ENCODE measurements at regions not wholly inside any gene's neighbourhood (a gene's known extent, or its start where the extent isn't known, plus 50 kb on each side); places are given as distances from the start of the nearest gene placed in this dataset.

- in situ Hi-C loops (cut with MboI; ENCODE audit: low sequenced_read_pairs) = no loop called here
Observed at GRCh38 chr11:32039149-32039548, 51.7 kb upstream of the RCN1 start.

- in situ Hi-C loops (cut with MboI; ENCODE audit: low sequenced_read_pairs) = no loop called here
Observed at GRCh38 chr11:32034680-32035079, 56.2 kb upstream of the RCN1 start.

DNA sequence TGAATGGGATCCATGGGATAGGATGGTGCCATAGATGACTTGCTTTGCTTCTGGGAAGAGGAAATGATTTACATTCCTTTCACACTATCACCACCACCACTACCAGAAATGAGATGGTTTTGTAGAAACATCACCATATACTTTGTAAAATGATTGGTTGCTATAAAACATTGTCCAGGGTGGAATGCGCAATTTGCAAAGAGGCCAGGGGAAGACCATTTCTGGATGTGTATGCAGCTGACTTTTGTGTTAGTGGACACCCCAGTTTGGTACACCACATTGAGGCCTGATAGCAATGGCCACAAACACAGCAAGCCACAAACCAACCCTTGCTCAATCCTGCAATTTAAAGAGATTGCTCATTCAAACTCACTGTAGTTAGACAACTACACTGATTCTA, 56.7 kb upstream of the RCN1 start:
- in situ Hi-C loops (cut with MboI; ENCODE audit: low sequenced_read_pairs) = no loop called here

DNA sequence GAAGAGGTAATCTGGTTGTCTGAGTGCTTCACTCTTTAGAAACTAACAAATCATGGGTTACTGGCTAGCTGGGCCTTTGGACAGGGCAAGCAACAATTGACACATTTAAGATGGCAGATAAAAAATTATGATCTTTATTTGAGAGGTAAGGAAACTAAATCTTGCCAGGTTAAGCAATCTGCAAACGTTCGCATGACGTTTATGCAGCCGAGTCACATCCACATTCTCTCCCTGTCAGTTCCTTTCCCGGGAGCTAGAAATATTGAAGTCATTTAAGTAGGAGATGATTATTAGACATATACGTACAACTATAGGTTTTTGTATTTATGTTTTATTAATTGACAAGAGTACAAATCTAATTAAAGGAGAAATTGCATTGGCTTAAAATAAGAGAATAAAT, 57.4 kb upstream of the RCN1 start:
- in situ Hi-C loops (cut with MboI; ENCODE audit: low sequenced_read_pairs) = no loop called here

DNA sequence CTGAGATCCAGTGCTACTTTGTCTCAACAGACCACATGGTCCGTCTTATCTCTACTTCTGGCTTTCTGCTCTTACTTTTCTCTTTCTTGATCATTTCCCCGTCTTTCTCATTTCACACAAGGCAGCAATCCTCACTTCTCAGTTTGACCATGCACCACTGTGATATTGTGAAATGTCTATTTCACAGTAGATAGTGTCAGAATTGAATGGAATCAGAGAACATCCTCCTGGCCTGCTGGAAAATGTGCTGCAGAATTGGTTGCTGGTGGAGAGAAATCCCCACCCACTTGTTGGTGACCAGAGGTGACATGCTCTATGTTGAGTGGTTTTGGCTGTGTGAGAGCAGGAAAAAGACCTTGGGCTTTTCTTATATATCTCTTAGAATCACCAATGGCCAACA, 57.8 kb upstream of the RCN1 start:
- in situ Hi-C loops (cut with MboI; ENCODE audit: low sequenced_read_pairs) = no loop called here

DNA sequence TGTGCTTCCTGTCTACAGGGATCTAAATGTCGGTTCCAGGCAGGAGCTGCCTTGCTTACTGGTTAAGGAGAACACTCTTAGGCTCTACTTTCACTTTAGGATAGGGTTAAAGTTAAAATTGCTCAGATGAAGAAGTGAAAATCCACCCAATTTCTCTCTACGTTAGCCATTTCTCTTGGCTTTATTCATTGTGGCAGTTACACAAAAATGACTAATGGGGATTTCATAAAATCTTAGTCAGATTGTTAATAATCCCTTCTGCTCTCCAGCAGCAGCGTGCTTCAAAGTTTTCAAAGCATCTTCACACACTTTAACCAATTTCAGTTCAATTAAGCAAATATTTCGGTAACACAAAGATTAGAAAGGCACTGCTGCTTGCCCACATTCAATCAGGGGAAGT, 58.4 kb upstream of the RCN1 start:
- in situ Hi-C loops (cut with MboI; ENCODE audit: low sequenced_read_pairs) = no loop called here

GRCh38 chr11:32032052-32032451, 58.8 kb upstream of the RCN1 start:
- in situ Hi-C loops (cut with MboI; ENCODE audit: low sequenced_read_pairs) = no loop called here

DNA sequence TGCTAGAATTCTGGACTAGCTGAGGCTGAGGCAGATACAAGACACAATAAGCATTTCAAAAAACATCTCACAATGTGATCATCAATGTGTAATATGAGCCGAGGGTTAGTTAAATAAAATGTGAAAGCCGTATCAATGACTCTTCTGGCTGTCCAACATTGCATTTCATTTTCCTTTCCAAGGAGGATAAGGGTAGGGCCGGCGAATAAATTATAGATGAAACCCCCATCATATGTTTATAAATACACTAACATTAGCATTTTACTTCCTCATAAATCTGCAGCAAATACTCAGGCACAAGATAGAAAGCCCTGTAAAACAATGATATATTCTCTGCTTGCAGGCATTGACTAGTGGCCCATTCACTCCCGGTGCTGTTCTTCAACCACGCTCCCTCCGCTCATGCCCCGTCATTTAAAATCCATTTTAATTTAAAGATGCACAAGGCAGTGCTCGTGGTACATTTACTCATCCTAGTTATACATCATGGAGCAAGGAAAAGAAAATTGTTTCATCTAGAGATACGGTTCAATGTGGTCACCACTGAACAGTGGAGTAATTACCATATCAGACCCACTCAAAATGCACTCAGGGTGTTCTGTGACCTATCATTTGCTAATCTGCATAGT, 59.9 kb upstream of the RCN1 start:
- in situ Hi-C loops (cut with MboI; ENCODE audit: low sequenced_read_pairs) = no loop called here

- in situ Hi-C loops (cut with MboI; ENCODE audit: low sequenced_read_pairs) = no loop called here
Observed at GRCh38 chr11:32029721-32030120, 61.2 kb upstream of the RCN1 start.

- in situ Hi-C loops (cut with MboI; ENCODE audit: low sequenced_read_pairs) = no loop called here
Observed at GRCh38 chr11:32028201-32028600, 62.7 kb upstream of the RCN1 start.

DNA sequence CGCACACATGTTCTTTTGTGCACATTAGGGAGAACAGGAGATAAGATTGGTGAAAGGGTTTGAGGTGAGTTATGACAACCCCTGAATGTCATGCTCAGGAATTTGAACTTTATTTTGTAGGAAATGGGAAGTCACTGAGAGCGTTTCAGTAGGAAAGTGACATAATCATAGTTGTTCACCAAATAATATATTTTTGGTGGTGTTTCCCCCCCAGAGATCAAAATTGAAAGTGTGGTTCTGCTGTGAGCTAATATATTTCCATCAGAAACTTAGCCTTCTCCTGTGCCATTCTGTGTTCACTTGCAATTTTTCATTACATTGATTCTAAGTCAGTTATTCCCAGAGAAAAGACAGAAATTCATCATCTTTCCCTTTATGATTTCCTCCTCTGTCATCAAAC, 64.1 kb upstream of the RCN1 start:
- in situ Hi-C loops (cut with MboI; ENCODE audit: low sequenced_read_pairs) = no loop called here

DNA sequence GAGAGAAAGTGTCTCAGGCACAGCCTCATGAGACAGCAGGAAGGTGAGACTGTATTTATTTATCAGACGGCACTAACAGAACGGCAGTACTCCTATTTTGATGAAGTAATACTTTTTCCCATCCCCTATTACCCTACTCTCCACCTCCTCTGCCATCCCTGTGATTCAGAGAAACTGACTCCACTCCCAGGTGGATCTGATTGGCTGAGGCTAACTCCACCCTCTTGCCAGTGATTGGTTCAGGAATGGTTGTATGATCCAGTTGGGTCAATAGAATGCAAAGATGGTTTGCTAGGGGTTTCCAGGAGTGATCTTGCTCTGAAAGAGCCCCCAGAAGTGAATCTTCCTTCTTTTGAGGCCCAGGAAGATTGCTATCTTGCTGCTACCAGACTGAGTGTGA, 65.9 kb upstream of the RCN1 start:
- in situ Hi-C loops (cut with MboI; ENCODE audit: low sequenced_read_pairs) = no loop called here

- in situ Hi-C loops (cut with MboI; ENCODE audit: low sequenced_read_pairs) = no loop called here
Observed at GRCh38 chr11:32023370-32024305, 67.2 kb upstream of the RCN1 start.

DNA sequence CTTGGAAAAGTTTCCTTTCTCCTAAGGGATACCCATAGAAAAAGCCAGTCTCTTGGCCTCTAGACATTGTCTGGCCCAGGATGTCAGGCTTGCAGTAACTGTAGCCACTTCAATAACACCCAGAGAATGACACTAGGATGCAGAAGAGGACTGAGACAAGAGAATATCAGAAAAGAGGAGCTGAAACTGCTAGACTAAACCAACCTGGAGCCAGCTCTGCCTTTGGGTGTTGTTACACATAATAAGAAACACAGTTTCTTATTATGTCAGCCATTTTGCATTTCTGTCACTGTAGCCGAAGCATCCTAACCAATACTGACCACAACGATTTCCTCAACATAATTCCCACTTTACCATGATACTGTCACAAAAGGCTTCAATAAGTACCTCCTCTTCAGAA, 72.2 kb upstream of the RCN1 start:
- in situ Hi-C loops (cut with MboI; ENCODE audit: low sequenced_read_pairs) = no loop called here

DNA sequence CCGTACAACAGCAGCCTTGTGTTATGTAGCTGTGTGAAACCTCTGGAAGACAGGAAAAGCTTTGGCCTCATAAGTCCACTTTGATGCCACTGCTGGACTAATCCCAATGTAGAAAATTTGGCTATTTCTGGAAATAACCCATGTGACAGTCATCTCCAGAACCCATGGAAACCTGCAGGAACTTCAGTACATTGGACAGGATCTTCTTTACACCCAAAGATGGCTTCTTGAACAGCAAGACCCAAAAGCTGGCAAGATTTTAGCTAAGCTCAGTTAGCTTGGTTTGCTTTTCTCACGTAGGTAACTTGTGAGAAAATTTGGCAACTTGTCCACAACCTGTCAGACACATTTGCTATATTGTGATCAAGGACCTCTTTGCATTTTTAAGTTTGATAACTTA, 74.8 kb upstream of the RCN1 start:
- in situ Hi-C loops (cut with MboI; ENCODE audit: low sequenced_read_pairs) = no loop called here

DNA sequence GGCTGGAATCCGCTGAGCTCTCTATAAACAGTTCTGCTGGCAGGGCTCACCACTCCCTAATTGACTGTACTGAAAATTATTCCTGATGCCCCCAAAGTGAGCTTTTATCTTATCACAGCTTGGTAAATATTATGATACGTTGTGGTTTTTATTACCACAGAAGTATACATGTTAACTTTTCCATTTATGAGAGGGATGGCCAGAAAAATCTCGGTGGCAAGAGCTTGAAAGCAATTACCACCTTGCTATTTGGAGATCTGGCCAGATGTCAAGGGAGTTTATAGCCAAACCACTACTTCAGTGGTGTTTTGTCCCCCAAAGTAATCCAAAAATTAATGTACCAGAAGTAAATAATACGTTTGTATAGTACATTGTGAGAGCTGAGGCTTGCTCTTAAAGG, 75.4 kb upstream of the RCN1 start:
- in situ Hi-C loops (cut with MboI; ENCODE audit: low sequenced_read_pairs) = no loop called here

GRCh38 chr11:32013603-32014002, 77.3 kb upstream of the RCN1 start:
- in situ Hi-C loops (cut with MboI; ENCODE audit: low sequenced_read_pairs) = no loop called here

DNA sequence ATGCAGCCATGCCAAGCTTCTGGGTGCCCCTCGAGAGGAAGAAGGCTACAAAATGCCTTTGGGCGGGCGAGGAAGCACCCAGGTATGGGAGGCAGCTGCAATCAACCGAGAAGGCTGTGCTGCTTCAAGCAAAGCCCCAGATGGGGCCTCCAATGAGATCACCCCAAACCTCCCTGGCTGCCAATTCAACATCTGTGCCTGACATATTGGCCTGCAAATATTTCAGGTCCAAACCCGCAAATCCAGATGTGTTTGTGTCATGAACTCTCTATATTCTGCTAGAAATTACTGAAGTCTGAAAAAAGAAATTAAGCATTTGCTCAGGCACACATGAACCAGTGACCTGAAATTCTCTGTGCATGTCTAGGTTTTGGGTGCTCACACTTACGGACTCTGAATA, 78.8 kb upstream of the RCN1 start:
- in situ Hi-C loops (cut with MboI; ENCODE audit: low sequenced_read_pairs) = no loop called here

DNA sequence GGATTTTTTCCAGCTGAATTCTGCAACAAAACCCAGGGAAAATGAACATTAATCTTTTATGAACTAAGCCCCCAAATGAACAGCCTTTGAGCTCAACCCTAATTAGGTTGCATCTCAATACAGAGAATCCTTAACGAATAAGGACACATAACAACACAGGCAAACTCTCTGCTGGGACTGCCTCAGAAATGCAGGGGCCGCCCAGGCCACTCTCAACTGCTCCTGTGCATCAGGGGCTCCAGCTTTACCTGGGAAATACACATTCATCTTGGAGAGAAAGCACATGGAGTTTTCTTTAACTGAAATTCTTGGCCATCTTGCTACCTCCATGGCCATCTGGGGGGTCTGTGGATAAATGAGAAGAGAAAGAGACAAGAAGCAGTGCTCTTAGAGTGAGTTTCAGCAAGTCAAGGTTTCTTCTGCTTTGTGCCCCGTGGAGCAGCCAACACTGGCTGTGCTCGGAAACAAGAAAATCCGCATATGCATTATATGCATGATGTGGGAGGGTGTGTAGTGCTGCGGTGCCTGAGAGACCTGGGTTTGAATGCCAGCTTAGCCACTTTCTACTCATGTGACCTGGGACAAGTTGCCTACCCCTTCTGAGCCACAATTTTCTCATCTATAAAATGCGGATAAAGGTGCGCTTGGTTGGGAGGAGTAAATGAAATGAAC, 81.9 kb upstream of the RCN1 start:
- in situ Hi-C loops (cut with MboI; ENCODE audit: low sequenced_read_pairs) = no loop called here

DNA sequence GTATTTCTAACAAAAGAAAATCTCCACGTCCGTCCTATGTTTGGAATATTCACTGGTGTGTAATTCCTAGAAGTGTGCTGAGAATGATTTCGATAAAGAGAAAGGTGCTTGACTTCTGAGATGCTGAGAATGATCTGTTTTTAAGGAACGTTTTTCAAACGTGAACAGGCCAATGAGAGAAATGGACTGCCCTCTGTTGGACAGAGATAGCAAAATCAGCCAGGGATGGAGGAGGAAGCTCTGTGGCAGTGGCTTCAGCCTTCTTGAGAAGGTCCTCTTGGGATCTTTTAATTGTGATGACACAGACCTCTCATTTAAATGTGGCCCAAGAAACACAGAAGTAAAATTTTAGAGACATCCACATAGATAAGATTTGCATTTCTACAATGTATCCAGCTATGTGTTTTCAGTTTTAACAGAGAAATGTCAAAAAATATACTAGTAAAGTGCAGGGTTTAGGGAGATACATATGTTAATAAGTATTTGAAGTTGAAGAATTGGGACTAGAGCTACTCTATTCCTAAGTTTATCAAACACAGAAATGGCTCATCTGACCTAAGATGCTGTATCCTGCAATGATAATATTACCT, 84.0 kb upstream of the RCN1 start:
- in situ Hi-C loops (cut with MboI; ENCODE audit: low sequenced_read_pairs) = no loop called here

DNA sequence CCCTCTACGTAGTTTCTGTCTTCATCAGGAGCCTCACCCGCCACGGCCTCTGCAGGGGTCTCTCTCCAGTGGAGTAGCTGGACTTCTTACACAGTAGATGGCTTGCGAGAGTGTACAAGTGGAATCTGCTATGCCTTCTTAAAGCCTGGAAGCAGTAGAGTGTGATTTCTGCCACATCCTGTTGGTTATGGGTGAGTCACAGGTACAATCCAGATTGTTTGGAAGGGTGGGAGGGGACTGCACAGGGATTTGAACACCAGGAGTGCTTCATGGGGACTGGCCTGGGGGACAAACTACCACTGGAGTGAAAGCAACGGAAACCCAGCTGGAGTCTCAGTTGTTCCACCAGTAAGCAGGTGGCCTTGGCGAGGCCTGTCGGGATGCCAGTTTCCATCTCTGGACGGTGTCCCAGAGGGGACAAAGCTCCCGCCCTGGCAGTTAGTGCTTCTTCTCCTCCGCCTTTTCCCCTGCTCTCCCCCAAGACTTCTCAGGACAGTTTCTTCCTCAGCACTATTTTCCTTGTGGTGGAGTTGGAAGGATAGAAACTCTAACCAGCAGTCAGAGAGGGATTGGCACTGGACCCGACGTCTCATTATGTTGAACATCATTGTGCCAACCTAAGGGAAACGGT, 85.0 kb upstream of the RCN1 start:
- in situ Hi-C loops (cut with MboI; ENCODE audit: low sequenced_read_pairs) = no loop called here
